Activated naive CD4-positive, alpha-beta T cell treated with anti-CD3 and anti-CD28 coated beads, Interleukin-2, amount 10 ng/mL, durations not matched to agents 7 days and 5 days (primary cell): ENCODE measurements at regions not wholly inside any gene's neighbourhood (a gene's known extent, or its start where the extent isn't known, plus 50 kb on each side); places are given as distances from the start of the nearest gene placed in this dataset.
"Not testable (repeated sequence)": the region's sequence is repeated elsewhere in the genome, so short reads cannot be mapped to it uniquely, and the experiment has no call there.

ENCODE experiments used
- CTCF ChIA-PET: fragments of 350-600 bp; sonication (Branson Sonifier 250); formaldehyde crosslinking; loops from one replicate; lab custom pipeline; 2021; ENCODE audit warnings: antibody characterized with exemption; lab: Charles Lee
- DNase-seq: peaks from one replicate; pipeline ENCODE4 v3.0.0-alpha.2; 2020
- H3K27ac Mint-ChIP-seq: one replicate; pipeline ENCODE4 v1.8.0; 2021; ENCODE audit warnings: mild to moderate bottlenecking, moderate library complexity, mixed read lengths
- H3K27me3 Mint-ChIP-seq: one replicate; pipeline ENCODE4 v1.8.0; 2021; ENCODE audit warnings: mild to moderate bottlenecking, mixed read lengths
- H3K36me3 Mint-ChIP-seq: one replicate; pipeline ENCODE4 v1.8.0; 2021; ENCODE audit warnings: mixed read lengths
- H3K4me1 Mint-ChIP-seq: one replicate; pipeline ENCODE4 v1.8.0; 2021; ENCODE audit warnings: mixed read lengths
- H3K4me3 Mint-ChIP-seq: one replicate; pipeline ENCODE4 v1.8.0; 2021; ENCODE audit warnings: mild to moderate bottlenecking, moderate library complexity, mixed read lengths
- H3K9me3 Mint-ChIP-seq: one replicate; pipeline ENCODE4 v1.8.0; 2021; ENCODE audit warnings: mixed read lengths

GRCh38 chr6:147947521-147947920 lies 395.1 kb upstream of the SASH1 start:
- Mint-ChIP-seq H3K27me3 (no peaks in the 10 kb centered on the region), H3K27ac (no peak overlapping the region), H3K9me3 (peaks cover 2% of the 10 kb centered on the region), H3K4me1 (no peaks in the 10 kb centered on the region), H3K36me3 (no peaks in the 10 kb centered on the region), H3K4me3 (no peak overlapping the region)
- CTCF ChIA-PET: no interaction called here
- no peak for DNase-seq

DNA sequence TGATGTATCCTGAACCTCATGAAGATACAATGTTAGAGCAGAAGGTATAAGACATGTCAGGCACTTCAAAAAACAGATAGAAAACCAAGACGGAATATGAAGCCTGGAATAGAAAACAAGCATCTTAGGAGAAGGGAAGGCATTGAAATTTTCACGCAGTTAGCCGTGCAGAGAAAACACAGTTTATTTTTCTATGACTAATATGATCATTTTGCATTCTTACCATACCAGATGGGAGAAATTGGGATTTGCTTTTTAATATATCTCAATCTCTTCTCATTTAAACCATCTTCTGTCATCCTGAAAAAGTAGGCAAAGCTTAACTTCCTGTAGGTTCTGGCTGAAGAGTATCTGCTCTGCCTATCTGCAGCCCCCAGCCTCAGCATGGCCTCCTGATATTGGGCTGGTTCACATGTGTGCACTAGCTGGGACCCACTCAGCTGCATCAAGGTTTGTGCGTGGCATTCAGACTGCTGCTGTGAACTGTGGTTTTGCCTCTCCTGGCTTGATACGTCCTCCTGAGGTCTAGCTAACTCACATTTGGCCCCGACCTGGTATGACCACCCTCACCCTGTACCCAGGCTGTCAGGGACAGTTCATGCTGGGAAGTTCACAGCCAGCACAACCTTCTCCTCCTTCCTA lies 392.5 kb upstream of the SASH1 start:
- DNase-seq: no peak
- no peak overlapping the region for H3K27ac Mint-ChIP-seq
- peaks cover 2% of the 10 kb centered on the region for H3K9me3 Mint-ChIP-seq

GRCh38 chr6:147950623-147950987 lies 392.0 kb upstream of the SASH1 start:
- no peaks in the 10 kb centered on the region for H3K27me3 Mint-ChIP-seq
- H3K36me3 Mint-ChIP-seq: no peaks in the 10 kb centered on the region
- no peak for DNase-seq
- H3K4me1 Mint-ChIP-seq: no peaks in the 10 kb centered on the region
- H3K27ac Mint-ChIP-seq: no peak overlapping the region
- no peak overlapping the region for H3K4me3 Mint-ChIP-seq
- peaks cover 2% of the 10 kb centered on the region for H3K9me3 Mint-ChIP-seq
- CTCF ChIA-PET: no interaction called here

More for the DNA sequence above, 392.5 kb upstream of the SASH1 start:
- Mint-ChIP-seq H3K4me1 (no peaks in the 10 kb centered on the region), H3K4me3 (no peak overlapping the region), H3K36me3 (no peaks in the 10 kb centered on the region), H3K27me3 (no peaks in the 10 kb centered on the region)
- CTCF ChIA-PET: no interaction called here

DNA sequence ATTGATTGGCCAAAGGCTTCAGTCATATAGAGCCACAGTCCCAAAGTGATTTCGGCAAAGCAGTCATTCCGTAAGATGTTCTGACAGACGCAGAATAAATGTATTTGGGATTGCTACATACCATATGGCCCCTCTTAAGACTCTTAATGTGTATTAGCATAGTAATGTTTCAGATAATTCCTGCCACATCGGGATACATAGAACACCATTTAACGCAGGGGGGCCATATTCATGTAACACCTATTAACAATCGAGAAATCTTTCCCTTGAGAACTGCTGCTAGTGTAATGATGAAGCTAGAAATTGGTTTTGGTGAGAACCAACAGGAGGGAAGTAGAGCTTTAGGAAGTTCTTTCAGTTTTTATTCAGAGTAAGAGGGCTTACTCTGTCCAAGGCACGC lies 390.9 kb upstream of the SASH1 start:
- Mint-ChIP-seq H3K4me3 (no peak overlapping the region), H3K4me1 (no peaks in the 10 kb centered on the region), H3K27ac (no peak overlapping the region), H3K9me3 (peaks cover 2% of the 10 kb centered on the region), H3K36me3 (no peaks in the 10 kb centered on the region), H3K27me3 (no peaks in the 10 kb centered on the region)
- no peak for DNase-seq
- CTCF ChIA-PET: no interaction called here

- CTCF ChIA-PET: no interaction called here
- no peaks in the 10 kb centered on the region for H3K4me1 Mint-ChIP-seq
- DNase-seq: no peak
- peaks cover 2% of the 10 kb centered on the region for H3K9me3 Mint-ChIP-seq
- H3K27ac Mint-ChIP-seq: no peak overlapping the region
- H3K36me3 Mint-ChIP-seq: no peaks in the 10 kb centered on the region
- H3K4me3 Mint-ChIP-seq: no peak overlapping the region
- no peaks in the 10 kb centered on the region for H3K27me3 Mint-ChIP-seq
Measured at GRCh38 chr6:147954938-147955337, 387.7 kb upstream of the SASH1 start.

DNA sequence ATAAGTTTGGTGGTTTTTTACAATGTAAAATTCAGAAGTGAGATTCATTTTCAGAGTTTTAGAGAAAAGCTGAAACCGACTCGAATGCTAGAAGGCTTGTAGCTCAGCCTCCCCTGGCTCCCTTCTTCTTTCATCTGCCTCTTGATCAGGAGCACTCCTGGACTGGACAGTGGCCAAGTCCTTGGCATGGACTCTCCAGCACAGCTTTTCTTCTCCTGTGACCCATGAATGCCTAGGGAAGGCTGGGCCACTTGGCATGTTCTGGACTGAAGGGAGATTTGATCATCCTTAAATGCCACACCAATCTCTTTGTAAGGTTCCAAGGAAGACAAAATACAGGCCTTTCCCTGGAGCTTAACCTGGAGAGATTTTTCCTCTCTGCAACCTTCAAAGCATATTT lies 384.0 kb upstream of the SASH1 start:
- Mint-ChIP-seq H3K27ac (no peak overlapping the region), H3K4me3 (no peak overlapping the region), H3K4me1 (no peaks in the 10 kb centered on the region), H3K36me3 (no peaks in the 10 kb centered on the region), H3K9me3 (peaks cover 2% of the 10 kb centered on the region), H3K27me3 (no peaks in the 10 kb centered on the region)
- CTCF ChIA-PET: no interaction called here
- no peak for DNase-seq

DNA sequence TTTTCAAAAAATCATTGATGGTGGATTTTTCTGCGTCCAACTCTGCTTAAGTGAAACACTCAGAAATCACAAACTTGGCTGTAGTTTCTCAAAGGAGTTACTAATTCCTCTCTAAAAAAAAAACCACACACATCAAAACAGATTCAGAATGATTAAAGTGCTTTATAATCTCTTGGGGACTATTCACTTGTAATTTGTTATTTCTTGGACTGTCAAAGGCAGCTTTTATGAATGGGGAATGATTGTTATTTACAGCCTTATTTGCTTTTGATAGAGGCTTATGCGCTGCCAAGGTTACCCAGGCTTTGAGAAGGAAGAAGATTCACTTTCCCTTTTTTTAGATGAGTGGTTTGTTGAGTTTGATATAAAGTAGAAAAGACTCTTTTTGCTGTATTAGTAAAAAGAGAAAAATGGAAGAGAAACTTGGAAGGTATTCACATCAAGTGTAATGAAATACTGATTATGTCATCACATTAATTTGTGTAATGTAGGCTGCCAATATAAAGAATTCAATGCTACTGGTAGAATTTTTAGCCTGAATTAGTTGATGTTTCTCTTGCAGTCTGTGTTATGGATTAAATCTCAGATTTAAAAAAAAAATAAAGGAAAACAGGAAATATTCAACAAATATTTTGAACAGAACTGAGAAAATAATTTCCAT lies 381.0 kb upstream of the SASH1 start:
- no peaks in the 10 kb centered on the region for H3K36me3 Mint-ChIP-seq
- DNase-seq: no peak
- peaks cover 6% of the 10 kb centered on the region for H3K9me3 Mint-ChIP-seq
- no peaks in the 10 kb centered on the region for H3K4me1 Mint-ChIP-seq
- CTCF ChIA-PET: no interaction called here
- H3K27me3 Mint-ChIP-seq: no peaks in the 10 kb centered on the region
- no peak overlapping the region for H3K4me3 Mint-ChIP-seq
- H3K27ac Mint-ChIP-seq: no peak overlapping the region

GRCh38 chr6:147965448-147965847 lies 377.2 kb upstream of the SASH1 start:
- H3K4me1 Mint-ChIP-seq, H3K4me3 Mint-ChIP-seq, H3K27me3 Mint-ChIP-seq, DNase-seq, H3K27ac Mint-ChIP-seq, H3K36me3 Mint-ChIP-seq, H3K9me3 Mint-ChIP-seq, CTCF ChIA-PET: not testable (repeated sequence)

DNA sequence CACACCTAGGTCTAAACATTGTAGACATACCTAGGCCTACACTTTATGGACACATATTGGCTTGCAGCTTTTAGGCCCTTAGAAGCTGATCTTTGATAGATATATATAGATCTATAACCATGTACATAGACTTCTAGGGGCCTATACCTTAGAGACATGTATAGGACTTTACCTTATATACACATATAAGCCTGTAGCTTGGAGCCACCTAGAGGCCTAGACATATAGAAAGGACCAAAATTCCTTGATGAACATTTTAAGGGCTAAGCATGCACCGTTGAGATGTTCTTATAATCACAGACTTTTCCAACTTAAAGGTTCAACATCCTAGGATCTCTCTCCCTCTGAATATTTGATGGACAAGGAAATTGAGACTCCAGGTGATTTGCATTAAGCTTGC lies 371.7 kb upstream of the SASH1 start:
- DNase-seq: no peak
- H3K27me3 Mint-ChIP-seq: no peaks in the 10 kb centered on the region
- no peaks in the 10 kb centered on the region for H3K36me3 Mint-ChIP-seq
- H3K4me3 Mint-ChIP-seq: no peak overlapping the region
- CTCF ChIA-PET: no interaction called here
- H3K27ac Mint-ChIP-seq: no peak overlapping the region
- H3K9me3 Mint-ChIP-seq: peaks cover 2% of the 10 kb centered on the region
- no peaks in the 10 kb centered on the region for H3K4me1 Mint-ChIP-seq

DNA sequence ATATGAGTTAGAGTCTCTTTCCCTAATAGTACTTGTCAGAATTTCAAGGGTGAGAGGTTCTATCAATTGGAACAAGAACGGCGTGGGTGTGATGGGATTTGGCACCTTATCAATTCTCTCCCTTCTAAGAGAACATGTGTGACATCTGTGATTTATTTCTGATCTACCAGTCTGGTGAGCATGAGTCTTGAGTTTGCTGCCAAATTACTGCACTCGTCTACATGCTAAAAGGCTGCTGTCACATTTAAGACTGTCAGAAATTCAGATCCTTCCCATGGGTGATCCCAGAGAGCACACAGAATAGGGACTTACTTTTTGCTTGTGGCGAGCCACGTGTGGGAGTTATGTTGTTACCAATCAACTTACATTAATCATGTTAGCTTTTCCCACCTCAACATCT lies 370.2 kb upstream of the SASH1 start:
- no peak overlapping the region for H3K27ac Mint-ChIP-seq
- CTCF ChIA-PET: no interaction called here
- no peaks in the 10 kb centered on the region for H3K4me1 Mint-ChIP-seq
- no peak for DNase-seq
- H3K4me3 Mint-ChIP-seq: no peak overlapping the region
- H3K27me3 Mint-ChIP-seq: no peaks in the 10 kb centered on the region
- no peaks in the 10 kb centered on the region for H3K36me3 Mint-ChIP-seq
- H3K9me3 Mint-ChIP-seq: no peaks in the 10 kb centered on the region

- DNase-seq: no peak
- Mint-ChIP-seq H3K9me3 (no peaks in the 10 kb centered on the region), H3K4me1 (no peaks in the 10 kb centered on the region), H3K27me3 (no peaks in the 10 kb centered on the region), H3K36me3 (no peaks in the 10 kb centered on the region), H3K27ac (no peak overlapping the region), H3K4me3 (no peak overlapping the region)
- CTCF ChIA-PET: no interaction called here
Measured at GRCh38 chr6:147973806-147974205, 368.8 kb upstream of the SASH1 start.

GRCh38 chr6:147974376-147974775 lies 368.3 kb upstream of the SASH1 start:
- DNase-seq: no peak
- Mint-ChIP-seq H3K27me3 (no peaks in the 10 kb centered on the region), H3K4me1 (no peaks in the 10 kb centered on the region), H3K9me3 (no peaks in the 10 kb centered on the region), H3K36me3 (no peaks in the 10 kb centered on the region), H3K27ac (no peak overlapping the region), H3K4me3 (no peak overlapping the region)
- CTCF ChIA-PET: no interaction called here

GRCh38 chr6:147977851-147978465 lies 364.7 kb upstream of the SASH1 start:
- Mint-ChIP-seq H3K36me3 (no peaks in the 10 kb centered on the region), H3K9me3 (no peaks in the 10 kb centered on the region)
- CTCF ChIA-PET: no interaction called here

DNA sequence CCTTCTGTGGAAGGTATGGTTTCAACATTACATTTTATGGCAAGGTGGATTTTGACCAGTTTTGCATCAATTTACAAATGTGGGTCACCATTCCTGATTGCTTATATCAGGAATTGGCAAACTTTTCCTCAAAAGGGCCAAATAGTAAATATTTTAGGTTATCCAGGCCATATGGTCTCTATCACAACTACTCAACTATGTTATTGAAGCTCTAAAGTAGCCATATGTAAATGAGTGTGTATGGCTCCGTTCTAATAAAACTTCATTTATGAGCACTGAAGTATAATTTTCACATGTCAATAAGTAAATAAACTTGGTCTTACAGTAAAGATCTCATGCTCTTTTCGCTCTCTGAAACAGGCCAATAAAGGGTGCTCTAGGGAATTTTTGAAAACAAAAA lies 362.7 kb upstream of the SASH1 start:
- Mint-ChIP-seq H3K27me3 (no peaks in the 10 kb centered on the region), H3K4me3 (no peak overlapping the region), H3K4me1 (no peaks in the 10 kb centered on the region), H3K27ac (no peak overlapping the region), H3K9me3 (no peaks in the 10 kb centered on the region), H3K36me3 (no peaks in the 10 kb centered on the region)
- DNase-seq: no peak
- CTCF ChIA-PET: no interaction called here

More at GRCh38 chr6:147977851-147978465, 364.7 kb upstream of the SASH1 start:
- no peaks in the 10 kb centered on the region for H3K4me1 Mint-ChIP-seq
- no peak for DNase-seq
- no peak overlapping the region for H3K4me3 Mint-ChIP-seq
- no peak overlapping the region for H3K27ac Mint-ChIP-seq
- H3K27me3 Mint-ChIP-seq: no peaks in the 10 kb centered on the region
